Mesothelial cell of epicardium (in vitro differentiated cells): ENCODE measurements at regions not wholly inside any gene's neighbourhood (a gene's known extent, or its start where the extent isn't known, plus 50 kb on each side); places are given as distances from the start of the nearest gene placed in this dataset.
"Not testable (repeated sequence)": the region's sequence is repeated elsewhere in the genome, so short reads cannot be mapped to it uniquely, and the experiment has no call there.

ENCODE experiments used
- DNase-seq, 2 experiments: peaks; one replicate each; pipeline ENCODE4 v3.0.0; 2021; ENCODE audit warnings: low spot score in 2 of 2; ENCODE audit not compliant: unreplicated experiment in 2 of 2
- H3K27ac Mint-ChIP-seq: 2 replicates; pipeline ENCODE4 v1.8.0; 2021; ENCODE audit warnings: mixed read lengths
- H3K27me3 Mint-ChIP-seq: 2 replicates; pipeline ENCODE4 v1.8.0; 2021; ENCODE audit warnings: low read depth, mixed read lengths
- H3K36me3 Mint-ChIP-seq: 2 replicates; pipeline ENCODE4 v1.8.0; 2021; ENCODE audit warnings: mixed read lengths
- H3K4me1 Mint-ChIP-seq: 2 replicates; pipeline ENCODE4 v1.8.0; 2021; ENCODE audit warnings: mixed read lengths
- H3K4me3 Mint-ChIP-seq: 2 replicates; pipeline ENCODE4 v1.8.0; 2021; ENCODE audit warnings: mild to moderate bottlenecking, moderate library complexity, mixed read lengths
- H3K9me3 Mint-ChIP-seq: 2 replicates; pipeline ENCODE4 v1.8.0; 2021; ENCODE audit warnings: mixed read lengths
- CTCF ChIP-seq: fragments of 200-600 bp; sonication (generic); IDR thresholded peaks from one replicate; pipeline ENCODE4 v1.5.0; 2021; ENCODE audit warnings: antibody characterized with exemption; ENCODE audit not compliant: unreplicated experiment

GRCh38 chr9:95691435-95691834 lies 174.7 kb upstream of the PTCH1 start:
- H3K27me3 Mint-ChIP-seq: peaks cover 11% of the 10 kb centered on the region
- peaks cover 11% of the 10 kb centered on the region for H3K9me3 Mint-ChIP-seq
- no peaks in the 10 kb centered on the region for H3K36me3 Mint-ChIP-seq
- no peak for DNase-seq
- no peak overlapping the region for H3K4me3 Mint-ChIP-seq
- TF ChIP-seq CTCF: no peak
- H3K4me1 Mint-ChIP-seq: peaks cover 4% of the 10 kb centered on the region
- H3K27ac Mint-ChIP-seq: no peak overlapping the region

DNA sequence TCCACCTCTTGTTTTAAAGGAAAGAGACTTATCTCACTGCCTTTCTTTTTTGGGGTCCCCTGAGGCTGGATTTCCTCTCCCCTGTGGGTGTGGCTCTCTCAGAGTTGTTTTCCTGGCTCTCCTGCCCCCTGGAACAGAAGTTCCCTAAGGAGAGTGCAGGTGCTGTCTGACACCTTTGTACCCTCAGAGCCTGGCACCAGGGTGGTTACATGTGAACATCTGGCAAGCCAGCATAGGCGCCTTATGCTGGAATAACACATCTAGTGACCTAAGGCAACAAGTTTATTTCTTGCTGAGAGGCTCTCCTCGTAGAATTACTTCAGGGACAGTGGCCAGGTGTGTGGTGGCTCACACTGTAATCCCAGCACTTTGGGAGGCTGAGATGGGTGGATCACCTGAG lies 172.9 kb upstream of the PTCH1 start:
- TF ChIP-seq CTCF: no peak
- no peak for DNase-seq
- no peaks in the 10 kb centered on the region for H3K36me3 Mint-ChIP-seq
- peaks cover 4% of the 10 kb centered on the region for H3K4me1 Mint-ChIP-seq
- no peak overlapping the region for H3K4me3 Mint-ChIP-seq
- H3K9me3 Mint-ChIP-seq: peaks cover 7% of the 10 kb centered on the region
- H3K27me3 Mint-ChIP-seq: peaks cover 11% of the 10 kb centered on the region
- no peak overlapping the region for H3K27ac Mint-ChIP-seq

- Mint-ChIP-seq H3K27me3 (no peaks in the 10 kb centered on the region), H3K9me3 (peaks cover 10% of the 10 kb centered on the region), H3K36me3 (no peaks in the 10 kb centered on the region), H3K27ac (no peak overlapping the region), H3K4me1 (no peaks in the 10 kb centered on the region), H3K4me3 (no peak overlapping the region)
- TF ChIP-seq CTCF: no peak
- DNase-seq: no peak
Measured at GRCh38 chr9:95684516-95684915, 167.7 kb upstream of the PTCH1 start.

- H3K27me3 Mint-ChIP-seq, H3K4me3 Mint-ChIP-seq, H3K9me3 Mint-ChIP-seq, DNase-seq, H3K27ac Mint-ChIP-seq, H3K36me3 Mint-ChIP-seq, H3K4me1 Mint-ChIP-seq: not testable (repeated sequence)
Measured at GRCh38 chr9:95680306-95680705, 163.5 kb upstream of the PTCH1 start.

DNA sequence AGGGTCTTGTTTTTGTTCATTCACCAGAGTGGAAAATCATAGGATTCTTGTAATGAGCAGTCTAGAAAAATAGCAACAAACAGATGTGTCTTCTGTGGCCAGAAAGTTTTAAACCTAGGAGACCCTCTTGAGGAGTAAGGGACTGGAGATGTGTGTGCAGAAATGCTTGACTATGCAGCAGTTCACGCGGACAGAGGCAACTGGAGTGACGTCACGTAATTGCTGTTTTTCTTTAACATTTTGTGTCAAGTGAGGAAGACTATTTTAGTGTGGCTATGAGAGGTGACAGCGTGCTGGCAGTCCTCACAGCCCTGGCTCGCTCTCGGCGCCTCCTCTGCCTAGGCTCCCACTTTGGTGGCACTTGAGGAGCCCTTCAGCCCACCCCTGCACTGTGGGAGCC lies 163.1 kb upstream of the PTCH1 start:
- Mint-ChIP-seq H3K9me3 (peaks cover 6% of the 10 kb centered on the region), H3K36me3 (peaks cover 2% of the 10 kb centered on the region), H3K4me1 (no peaks in the 10 kb centered on the region), H3K4me3 (no peak overlapping the region), H3K27ac (no peak overlapping the region), H3K27me3 (no peaks in the 10 kb centered on the region)
- no peak for TF ChIP-seq CTCF
- DNase-seq: no peak

DNA sequence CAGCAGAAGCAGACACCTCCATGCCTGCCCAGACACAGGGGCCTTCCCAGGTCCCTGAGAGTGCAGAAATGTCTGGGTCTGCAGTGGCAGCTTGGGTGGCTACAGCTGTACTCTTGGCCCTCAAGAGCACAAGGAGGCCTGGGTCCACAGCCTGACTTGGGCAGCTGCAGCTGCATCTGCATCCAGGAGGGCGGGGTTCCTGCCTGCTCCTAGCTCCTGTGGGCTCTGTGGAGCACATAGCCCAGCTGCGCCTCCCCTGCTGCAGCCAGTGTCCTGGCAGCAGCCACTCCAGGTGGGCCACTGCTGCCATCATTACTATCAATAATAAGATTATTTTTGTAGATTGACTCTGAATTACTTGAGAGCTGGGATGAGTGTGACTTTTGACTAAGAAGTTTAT lies 162.0 kb upstream of the PTCH1 start:
- peaks cover 2% of the 10 kb centered on the region for H3K36me3 Mint-ChIP-seq
- H3K9me3 Mint-ChIP-seq: peaks cover 6% of the 10 kb centered on the region
- no peaks in the 10 kb centered on the region for H3K27me3 Mint-ChIP-seq
- H3K4me3 Mint-ChIP-seq: no peak overlapping the region
- DNase-seq: no peak
- no peak overlapping the region for H3K27ac Mint-ChIP-seq
- TF ChIP-seq CTCF: no peak
- no peaks in the 10 kb centered on the region for H3K4me1 Mint-ChIP-seq
